ENCODE measurements at regions not wholly inside any gene's neighbourhood (a gene's known extent, or its start where the extent isn't known, plus 50 kb on each side); places are given as distances from the start of the nearest gene placed in this dataset.

- DNase-seq, result no peak
Measured at GRCh38 chr2:4391013-4391412, 687.6 kb downstream of the DCDC2C start.

GRCh38 chr2:4404363-4404762 lies 701.0 kb downstream of the DCDC2C start:
- no peak for DNase-seq

DNA sequence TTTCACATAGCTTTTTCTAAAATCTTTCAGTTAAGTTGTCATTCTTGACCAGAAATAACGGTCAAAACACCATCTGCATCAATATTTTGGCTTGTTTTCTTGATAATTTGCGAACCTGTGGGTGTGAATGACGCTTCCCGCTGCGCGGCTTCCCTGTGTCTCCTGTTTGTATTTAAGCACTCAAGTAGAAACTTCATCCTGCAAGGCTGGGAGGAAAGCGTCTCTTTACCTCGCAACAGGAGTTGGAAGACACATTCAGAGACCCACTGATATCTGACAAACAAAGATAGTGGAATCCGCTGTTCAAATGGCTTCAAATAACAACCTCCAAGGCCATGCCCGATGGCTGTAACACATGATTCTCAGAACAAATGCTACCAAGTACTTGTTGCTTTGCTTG lies 704.9 kb downstream of the DCDC2C start:
- DNase-seq, result no peak

- DNase-seq, result no peak
Measured at GRCh38 chr2:4412637-4413187, 709.3 kb downstream of the DCDC2C start.

DNA sequence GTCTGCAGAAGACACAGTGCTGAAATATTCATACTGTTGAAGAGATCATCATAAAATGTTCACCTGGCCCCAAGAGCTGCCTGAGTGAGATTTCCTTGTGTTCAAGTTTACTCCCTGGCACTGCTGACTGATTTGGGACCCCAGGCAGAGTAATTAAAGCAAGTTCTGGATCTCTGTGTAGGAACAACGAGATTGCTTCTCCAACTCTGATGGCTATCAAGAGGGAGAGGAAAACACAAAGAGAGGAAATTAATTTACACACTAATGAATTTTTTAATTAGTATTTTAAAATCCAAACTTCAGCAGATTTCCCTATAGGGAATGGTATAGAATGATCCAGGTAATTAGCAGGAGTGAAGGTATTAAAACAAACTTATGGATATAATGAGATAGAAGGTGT lies 711.8 kb downstream of the DCDC2C start:
- no peak for DNase-seq

DNA sequence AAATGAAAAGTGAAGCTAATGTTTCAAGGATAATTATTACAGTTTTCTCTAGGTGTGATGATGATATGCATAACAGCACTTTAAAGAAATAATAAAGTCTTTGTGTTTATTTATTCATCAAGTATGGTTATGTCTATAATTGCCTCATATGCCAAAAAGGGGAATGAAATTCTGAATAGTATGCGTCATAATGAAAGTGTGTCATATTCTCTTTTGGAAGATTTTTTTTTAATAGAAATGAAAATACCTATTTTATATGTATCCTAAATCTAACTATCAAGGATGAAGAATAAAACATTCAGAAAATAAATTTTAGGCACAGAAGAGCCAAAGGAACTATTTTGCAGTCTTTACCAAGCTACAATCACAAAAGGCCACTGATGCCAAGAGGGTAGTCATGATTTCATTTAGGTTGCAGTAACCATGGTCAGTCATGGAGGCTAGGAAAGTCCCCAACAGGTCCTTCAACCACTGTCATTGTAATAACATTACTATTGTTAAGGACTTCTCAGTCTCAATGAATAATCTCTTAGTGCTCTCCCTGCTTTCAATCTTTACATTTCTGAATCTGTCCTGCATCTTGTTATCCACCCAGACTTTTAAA lies 712.5 kb downstream of the DCDC2C start:
- no peak for DNase-seq

- DNase-seq, result no peak
Measured at GRCh38 chr2:4416431-4416830, 713.1 kb downstream of the DCDC2C start.

- no peak for DNase-seq
Measured at GRCh38 chr2:4417771-4418170, 714.4 kb downstream of the DCDC2C start.

DNA sequence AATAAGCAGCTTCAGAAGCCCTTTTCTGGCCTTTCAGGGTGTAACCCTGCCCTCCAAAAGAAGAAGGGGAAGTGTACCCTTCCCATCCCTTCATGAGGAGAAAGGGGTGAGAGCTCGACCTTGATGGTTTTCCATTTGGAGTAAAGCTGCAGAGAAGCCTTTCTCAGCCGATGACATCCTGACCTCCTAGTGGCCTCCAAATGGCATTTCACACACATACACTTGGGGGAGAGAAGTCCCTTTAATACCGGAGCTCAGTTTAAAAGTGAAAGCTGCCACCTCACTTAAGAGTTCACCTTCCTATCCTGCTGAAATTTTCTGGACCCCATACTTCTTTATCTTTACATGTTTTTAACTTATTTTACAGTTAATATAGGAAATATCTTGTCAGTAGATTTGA lies 716.7 kb downstream of the DCDC2C start:
- DNase-seq, result no peak

DNA sequence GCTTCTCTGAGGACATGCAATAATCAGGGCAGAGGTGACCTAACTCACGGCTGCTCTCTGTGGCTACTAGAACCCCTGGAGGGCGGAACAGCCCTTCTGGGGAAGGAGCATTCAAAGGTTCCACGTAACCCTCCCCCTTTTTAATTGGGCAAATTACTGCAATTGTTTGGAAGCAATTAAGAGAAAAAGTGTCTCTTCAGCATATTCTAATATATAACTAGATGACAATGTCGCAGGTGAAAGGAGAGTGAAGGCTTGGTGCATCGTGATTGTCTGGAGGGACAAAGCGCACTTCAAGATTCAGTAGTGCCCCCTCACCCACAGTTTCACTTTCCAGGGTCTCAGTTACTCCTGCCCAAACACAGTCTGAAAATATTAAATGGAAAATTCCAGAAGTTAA lies 720.8 kb downstream of the DCDC2C start:
- no peak for DNase-seq

GRCh38 chr2:4427083-4427482 lies 723.7 kb downstream of the DCDC2C start:
- no peak for DNase-seq

GRCh38 chr2:4445821-4446220 lies 742.4 kb downstream of the DCDC2C start:
- DNase-seq, result no peak

DNA sequence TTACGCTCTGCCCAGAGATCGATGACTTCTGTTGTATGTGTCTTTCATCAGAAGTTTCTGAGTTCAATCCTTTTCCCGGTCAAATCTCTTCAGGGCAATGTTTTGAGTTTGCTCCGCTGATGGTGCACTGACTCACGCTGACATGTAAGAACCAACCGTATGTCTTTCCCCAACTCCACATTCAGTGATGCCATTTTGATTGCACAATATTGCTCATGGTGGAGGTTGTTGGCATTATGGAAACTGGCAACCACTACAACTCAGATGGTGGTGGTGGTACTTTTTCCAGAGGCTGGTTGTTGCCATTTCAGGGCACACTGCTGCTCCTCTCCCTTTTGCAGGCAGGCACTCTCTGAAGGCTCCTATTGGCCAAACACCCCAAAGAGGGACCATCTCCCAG lies 751.5 kb downstream of the DCDC2C start:
- no peak for DNase-seq

- DNase-seq, result no peak
Measured at GRCh38 chr2:4455486-4456155, 752.2 kb downstream of the DCDC2C start.

- DNase-seq, result no peak
Measured at GRCh38 chr2:4464634-4465266, 761.4 kb downstream of the DCDC2C start.

DNA sequence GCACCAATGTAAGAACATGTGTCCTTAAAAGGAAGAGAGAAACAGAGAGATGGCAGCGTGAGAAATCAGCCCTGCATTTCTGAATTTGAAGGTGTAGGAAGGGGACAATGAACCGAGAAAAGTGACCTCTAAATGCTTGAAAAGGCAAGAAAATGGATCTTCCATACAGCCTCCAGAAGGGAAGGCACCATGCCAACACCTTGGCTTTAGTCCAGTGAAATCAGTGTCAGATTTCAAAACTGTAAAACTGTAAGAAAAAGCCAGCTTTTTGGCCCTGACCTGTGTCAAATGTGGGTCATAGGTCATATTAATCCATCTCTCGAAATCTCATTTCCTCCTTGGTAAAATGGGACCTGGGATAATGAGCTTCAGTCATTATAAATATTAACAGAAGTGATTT lies 762.3 kb downstream of the DCDC2C start:
- no peak for DNase-seq

DNA sequence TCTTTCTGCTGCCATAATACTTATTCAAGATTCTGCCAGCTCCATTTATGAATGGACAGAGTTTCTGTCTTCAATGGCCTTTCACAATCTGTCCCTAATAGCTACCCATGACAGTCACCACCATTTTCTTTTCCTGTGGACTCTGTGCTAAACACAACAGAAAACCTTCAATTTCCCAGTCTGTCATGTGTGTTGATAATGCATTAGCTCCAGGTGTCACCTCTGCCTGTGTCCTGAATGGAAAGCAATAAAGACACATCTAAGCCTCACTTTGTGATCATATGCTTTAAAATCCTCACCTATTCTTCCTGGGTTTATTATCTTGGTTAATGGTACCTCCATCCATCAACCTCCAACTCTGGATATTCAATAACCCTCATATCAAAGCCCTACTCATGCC lies 772.2 kb downstream of the DCDC2C start:
- no peak for DNase-seq

- no peak for DNase-seq
Measured at GRCh38 chr2:4483050-4483449, 779.7 kb downstream of the DCDC2C start.

GRCh38 chr2:4486971-4487370 lies 783.6 kb downstream of the DCDC2C start:
- DNase-seq, result no peak

DNA sequence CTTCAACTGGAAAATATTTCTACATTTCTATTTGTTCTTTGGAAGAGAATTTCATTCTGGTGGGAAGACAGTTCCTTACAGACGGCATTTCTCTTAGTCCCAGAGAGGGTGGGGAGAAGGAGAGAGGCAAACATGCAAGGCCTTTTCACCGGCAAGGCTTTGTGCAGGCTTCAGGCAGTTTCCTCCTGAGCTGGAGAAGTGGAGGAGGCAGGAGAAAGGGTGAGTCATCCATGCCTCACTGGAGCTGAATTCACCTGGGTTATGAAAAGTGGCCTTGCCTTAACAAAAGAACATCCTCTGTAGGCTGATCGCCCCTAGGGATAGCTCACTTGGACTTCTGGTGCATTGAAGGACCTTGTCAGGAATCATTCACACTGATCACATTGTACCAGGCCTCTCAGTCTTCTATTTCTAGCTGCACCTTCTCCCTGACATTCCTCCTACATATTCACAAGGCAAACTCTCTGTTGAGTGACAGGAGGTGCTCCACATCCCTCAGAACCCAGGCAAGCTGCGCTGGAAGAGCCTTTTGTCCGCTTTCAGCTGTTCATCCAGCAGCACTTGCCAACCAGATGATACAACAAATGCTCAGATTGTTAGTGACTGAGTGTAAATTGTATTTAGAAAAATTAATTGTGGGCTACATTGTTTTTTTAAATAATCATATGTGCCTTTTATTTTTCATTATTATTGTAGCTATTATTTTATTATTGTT lies 796.1 kb downstream of the DCDC2C start:
- DNase-seq, result no peak

GRCh38 chr2:4501525-4501924 lies 798.1 kb downstream of the DCDC2C start:
- no peak for DNase-seq

- DNase-seq, result no peak
Measured at GRCh38 chr2:4502230-4502843, 799.0 kb downstream of the DCDC2C start.

DNA sequence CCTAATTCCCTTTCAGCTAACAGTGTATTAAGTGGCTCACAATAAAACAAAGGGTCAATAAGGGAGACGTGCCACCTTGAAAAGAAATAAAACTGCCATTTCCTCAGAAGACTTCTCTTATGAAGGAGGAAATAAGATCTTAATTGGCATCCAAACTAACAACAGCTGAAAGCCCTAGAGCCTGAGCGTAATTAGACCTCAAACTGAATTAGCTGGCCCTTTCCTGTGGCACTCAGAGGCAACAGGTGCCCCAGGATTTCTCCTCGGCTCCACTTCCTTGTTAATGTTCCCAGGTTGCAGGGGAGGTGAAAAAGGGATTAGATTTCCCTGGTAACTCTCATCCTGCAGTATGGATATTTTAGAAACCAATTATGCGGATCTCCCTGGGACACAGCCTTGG lies 804.3 kb downstream of the DCDC2C start:
- DNase-seq, result no peak
